GM23338 (cell line): ENCODE measurements at regions not wholly inside any gene's neighbourhood (a gene's known extent, or its start where the extent isn't known, plus 50 kb on each side); places are given as distances from the start of the nearest gene placed in this dataset.
A peak's percentile ranks its signal among the peaks of the same experiment; 100 is the strongest.
"Not testable (repeated sequence)": the region's sequence is repeated elsewhere in the genome, so short reads cannot be mapped to it uniquely, and the experiment has no call there.

Experiments
- ATAC-seq: fragments of 200-7000 bp; cut with Tn5 transposase; 3 replicates; pipeline ENCODE4 v1.9.1; 2020
- DNase-seq: peaks from one replicate; pipeline ENCODE4 v3.0.0-alpha.2; 2015; ENCODE audit warnings: low spot score
- H2AFZ ChIP-seq: fragments of 200-600 bp; sonication (generic); 2 replicates; pipeline ENCODE4 v1.8.0; 2016; ENCODE audit warnings: antibody characterized with exemption, mild to moderate bottlenecking, moderate library complexity
- H3F3A ChIP-seq: fragments of 200-600 bp; sonication (generic); replicated peaks from 2 replicates; pipeline ENCODE4 v1.8.0; 2017; ENCODE audit warnings: antibody characterized with exemption, mixed run types, low read depth
- H3K27ac ChIP-seq: fragments of 200-600 bp; sonication (generic); 2 replicates; pipeline ENCODE4 v1.6.1; 2016; ENCODE audit warnings: low read depth
- H3K27me3 ChIP-seq: fragments of 200-600 bp; sonication (generic); 2 replicates; pipeline ENCODE4 v1.8.0; 2016; ENCODE audit warnings: mild to moderate bottlenecking, mixed run types, moderate library complexity; ENCODE audit not compliant: insufficient read depth
- H3K36me3 ChIP-seq: fragments of 200-600 bp; sonication (generic); 2 replicates; pipeline ENCODE4 v1.8.0; 2016; ENCODE audit warnings: mild to moderate bottlenecking; ENCODE audit not compliant: insufficient read depth
- H3K4me1 ChIP-seq: fragments of 200-600 bp; sonication (generic); 2 replicates; pipeline ENCODE4 v1.8.0; 2016; ENCODE audit warnings: mild to moderate bottlenecking, moderate library complexity; ENCODE audit not compliant: insufficient read depth
- H3K4me2 ChIP-seq: fragments of 200-600 bp; sonication (generic); 2 replicates; pipeline ENCODE4 v1.7.1; 2017; ENCODE audit warnings: mixed run types
- H3K4me3 ChIP-seq: fragments of 200-600 bp; sonication (generic); 2 replicates; pipeline ENCODE4 v1.6.1; 2016; ENCODE audit warnings: mixed run types
- H3K79me2 ChIP-seq: fragments of 200-600 bp; sonication (generic); replicated peaks from 2 replicates; pipeline ENCODE4 v1.8.0; 2017; ENCODE audit warnings: mild to moderate bottlenecking; ENCODE audit not compliant: insufficient read depth
- H3K9me2 ChIP-seq: fragments of 200-600 bp; sonication (generic); 2 replicates; pipeline ENCODE4 v1.8.0; 2017; ENCODE audit not compliant: insufficient read depth
- H4K20me1 ChIP-seq: fragments of 200-600 bp; sonication (generic); replicated peaks from 2 replicates; pipeline ENCODE4 v1.8.0; 2017; ENCODE audit warnings: mild to moderate bottlenecking; ENCODE audit not compliant: insufficient read depth
- H3K27ac Mint-ChIP-seq: 2 replicates; pipeline ENCODE4 v1.8.0; 2020; ENCODE audit warnings: inconsistent platforms, mild to moderate bottlenecking, moderate library complexity, mixed read lengths
- H3K27me3 Mint-ChIP-seq: 3 replicates; pipeline ENCODE4 v1.8.0; 2022; ENCODE audit warnings: low read depth, mild to moderate bottlenecking, moderate library complexity, mixed read lengths, inconsistent platforms; ENCODE audit not compliant: insufficient read depth, poor library complexity
- H3K36me3 Mint-ChIP-seq: 3 replicates; pipeline ENCODE4 v1.8.0; 2021; ENCODE audit warnings: low read depth, mild to moderate bottlenecking, inconsistent platforms, moderate library complexity, mixed read lengths
- H3K4me1 Mint-ChIP-seq: 3 replicates; pipeline ENCODE4 v1.8.0; 2020; ENCODE audit warnings: mild to moderate bottlenecking, inconsistent platforms, mixed read lengths
- H3K4me3 Mint-ChIP-seq: 3 replicates; pipeline ENCODE4 v1.8.0; 2021; ENCODE audit warnings: moderate library complexity, mild to moderate bottlenecking, inconsistent platforms, mixed read lengths
- H3K9me3 Mint-ChIP-seq: 3 replicates; pipeline ENCODE4 v1.8.0; 2020; ENCODE audit warnings: moderate library complexity, mild to moderate bottlenecking, inconsistent platforms, mixed read lengths
- CREB1 ChIP-seq: fragments of 250-450 bp; sonication (Bioruptor Pico); IDR thresholded peaks from 2 replicates; pipeline ENCODE4 v1.5.0; 2020; ENCODE audit warnings: low read depth, mild to moderate bottlenecking, moderate library complexity
- CTCF ChIP-seq, 2 experiments: fragments of 200-600 bp in 1 of 2; sonication (generic) in 1 of 2; conservative IDR thresholded peaks; 2 replicates each; pipeline versions ENCODE4 v1.5.1 to v1.6.1; 2016 to 2017; ENCODE audit warnings: antibody characterized with exemption in 2 of 2, low read depth in 2 of 2, mild to moderate bottlenecking in 2 of 2, moderate library complexity in 1 of 2
- EZH2 ChIP-seq: fragments of 200-600 bp; sonication (generic); IDR thresholded peaks from one replicate; pipeline ENCODE4 v1.8.0; 2017; ENCODE audit warnings: antibody characterized with exemption, mild to moderate bottlenecking, low read depth; ENCODE audit not compliant: unreplicated experiment
- EZH2phosphoT487 ChIP-seq: fragments of 200-600 bp; sonication (generic); IDR thresholded peaks from one replicate; pipeline ENCODE4 v1.8.1; 2018; ENCODE audit warnings: antibody characterized with exemption; ENCODE audit not compliant: unreplicated experiment
- JUNB ChIP-seq: IDR thresholded peaks from one replicate; pipeline ENCODE4 v1.6.1; 2016; ENCODE audit warnings: antibody characterized with exemption; ENCODE audit not compliant: unreplicated experiment
- NANOG ChIP-seq: IDR thresholded peaks from 2 replicates; pipeline ENCODE4 v1.6.1; 2016; ENCODE audit warnings: antibody characterized with exemption, borderline replicate concordance
- POLR2AphosphoS5 ChIP-seq: IDR thresholded peaks from 2 replicates; pipeline ENCODE4 v1.6.1; 2016; ENCODE audit warnings: antibody characterized with exemption, low read depth
- ZNF114 ChIP-seq: fragments of 250-450 bp; sonication (Bioruptor Pico); IDR thresholded peaks from 2 replicates; pipeline ENCODE4 v1.5.0; 2020; ENCODE audit warnings: mild to moderate bottlenecking, moderate library complexity
- ZNF331 ChIP-seq: fragments of 250-450 bp; sonication (Bioruptor Pico); IDR thresholded peaks from 2 replicates; pipeline ENCODE4 v1.5.0; 2020; ENCODE audit warnings: low read depth, mild to moderate bottlenecking, moderate library complexity
- ZNF462 ChIP-seq: fragments of 250-450 bp; sonication (Bioruptor Pico); IDR thresholded peaks from 2 replicates; pipeline ENCODE4 v1.5.0; 2020; ENCODE audit warnings: mild to moderate bottlenecking, moderate library complexity
- TF ChIP-seq, protein P1 (sequence below): IDR thresholded peaks from 2 replicates; pipeline ENCODE4 v1.6.1; 2016; ENCODE audit warnings: antibody characterized with exemption

- H4K20me1 ChIP-seq, H3K27me3 Mint-ChIP-seq, H3F3A ChIP-seq, H3K36me3 Mint-ChIP-seq, H3K27ac Mint-ChIP-seq, H3K9me2 ChIP-seq, H3K27me3 ChIP-seq, H3K9me3 Mint-ChIP-seq, H3K36me3 ChIP-seq, ATAC-seq: not testable (repeated sequence)
- peaks cover 35% of the 10 kb centered on the region for H3K4me1 Mint-ChIP-seq
- Histone ChIP-seq H2AFZ (peak overlapping the region; percentile 2; the same call in 1 of the 2 replicates), H3K27ac (peak overlapping the region; percentile 22; the same call in 1 of the 2 replicates), H3K4me1 (peaks cover 31% of the 10 kb centered on the region), H3K4me2 (peak overlapping the region; percentile 70; the same call in 1 of the 2 replicates), H3K79me2 (peaks cover 30% of the 10 kb centered on the region), H3K4me3 (peak overlapping the region; percentile 56)
- DNase-seq = peak; percentile 52
- H3K4me3 Mint-ChIP-seq = peak overlapping the region; percentile 54
These were observed 170.9 kb upstream of the ZBTB20 start for GRCh38 chr3:115317953-115318352.

DNA sequence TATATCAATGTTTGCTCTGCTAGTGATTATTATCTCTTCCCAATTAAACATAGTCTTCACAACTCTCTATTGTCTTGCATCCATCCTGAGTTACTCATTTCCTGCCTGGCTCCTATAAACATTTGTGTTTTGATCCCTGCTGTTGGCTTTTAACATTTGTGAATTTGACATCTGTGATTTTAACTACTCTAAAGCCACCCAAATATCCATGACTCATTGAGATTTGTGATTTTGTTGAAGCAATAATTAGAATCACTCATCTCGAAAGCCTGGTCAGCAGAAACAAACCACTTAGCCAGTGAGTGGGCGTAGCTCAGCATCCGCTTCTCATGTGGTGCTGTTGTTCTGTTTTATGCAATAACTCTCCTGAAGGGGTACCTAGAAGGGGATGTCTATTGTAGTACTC, 174.3 kb upstream of the ZBTB20 start:
- Histone ChIP-seq H3K27me3 (no peaks in the 10 kb centered on the region), H3K4me3 (no peak overlapping the region), H3K36me3 (no peaks in the 10 kb centered on the region), H2AFZ (no peak overlapping the region), H3K9me2 (no peaks in the 10 kb centered on the region), H3K4me1 (peaks cover 31% of the 10 kb centered on the region), H3F3A (no peaks in the 10 kb centered on the region), H3K4me2 (peak overlapping the region; percentile 49), H3K27ac (no peak overlapping the region), H4K20me1 (no peaks in the 10 kb centered on the region), H3K79me2 (peaks cover 30% of the 10 kb centered on the region)
- H3K9me3 Mint-ChIP-seq = peaks cover 3% of the 10 kb centered on the region; the same call in 2 of the 3 replicates
- DNase-seq (no peak), ATAC-seq (no peak)
- no peak overlapping the region for H3K27ac Mint-ChIP-seq
- H3K4me3 Mint-ChIP-seq = no peak overlapping the region
- H3K4me1 Mint-ChIP-seq = peaks cover 42% of the 10 kb centered on the region
- peaks cover 2% of the 10 kb centered on the region for H3K27me3 Mint-ChIP-seq
- H3K36me3 Mint-ChIP-seq = peaks cover 7% of the 10 kb centered on the region; the same call in 2 of the 3 replicates
- no peak for TF ChIP-seq JUNB
- TF ChIP-seq CTCF (conservative IDR thresholded peaks at IDR 0.05; ENCODE audit: low read depth in 2 of 2) = no peak
- TF ChIP-seq CREB1 (CRISPR knock-in tag) = no peak
- no peak for TF ChIP-seq EZH2
- no peak for TF ChIP-seq POLR2AphosphoS5
- no peak for TF ChIP-seq NANOG
- TF ChIP-seq ZNF114 (CRISPR knock-in tag) = no peak
- TF ChIP-seq, protein P1, sequence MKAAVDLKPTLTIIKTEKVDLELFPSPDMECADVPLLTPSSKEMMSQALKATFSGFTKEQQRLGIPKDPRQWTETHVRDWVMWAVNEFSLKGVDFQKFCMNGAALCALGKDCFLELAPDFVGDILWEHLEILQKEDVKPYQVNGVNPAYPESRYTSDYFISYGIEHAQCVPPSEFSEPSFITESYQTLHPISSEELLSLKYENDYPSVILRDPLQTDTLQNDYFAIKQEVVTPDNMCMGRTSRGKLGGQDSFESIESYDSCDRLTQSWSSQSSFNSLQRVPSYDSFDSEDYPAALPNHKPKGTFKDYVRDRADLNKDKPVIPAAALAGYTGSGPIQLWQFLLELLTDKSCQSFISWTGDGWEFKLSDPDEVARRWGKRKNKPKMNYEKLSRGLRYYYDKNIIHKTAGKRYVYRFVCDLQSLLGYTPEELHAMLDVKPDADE = no peak
- no peak for TF ChIP-seq EZH2phosphoT487
- TF ChIP-seq ZNF331 = no peak
- TF ChIP-seq ZNF462 (CRISPR knock-in tag) = no peak
